IMR-90 (cell line): ENCODE measurements at regions not wholly inside any gene's neighbourhood (a gene's known extent, or its start where the extent isn't known, plus 50 kb on each side); places are given as distances from the start of the nearest gene placed in this dataset.
A peak's percentile ranks its signal among the peaks of the same experiment; 100 is the strongest.

Experiments used
- ATAC-seq: fragments of 200-7000 bp; cut with Tn5 transposase; 2 replicates; pipeline ENCODE4 v1.9.1; 2020; ENCODE audit warnings: low read depth, mild to moderate bottlenecking, moderate library complexity
- BruUV-seq: library from RNA; stranded (reverse); fragments of 400-500 nt; replicated peaks from 2 replicates; lab custom pipeline; 2021; lab: Mats Ljungman, UMichigan
- CTCF ChIA-PET: fragments of 300-600 bp; formaldehyde crosslinking; extraction: SDS; loops from one replicate; lab custom pipeline; 2021; ENCODE audit warnings: antibody characterized with exemption; lab: Yijun Ruan, JAX
- POLR2A ChIA-PET: fragments of 300-600 bp; sonication (Branson Sonifier 250); formaldehyde crosslinking; loops from one replicate; lab custom pipeline; 2022; ENCODE audit warnings: antibody characterized with exemption; ENCODE audit not compliant: unreplicated experiment; lab: Charles Lee
- DNase-seq: peaks from one replicate; pipeline ENCODE4 v3.0.0; 2013
- H2AFZ ChIP-seq: replicated peaks from 2 replicates; pipeline ENCODE3; 2013; ENCODE audit warnings: low read length, mild to moderate bottlenecking; ENCODE audit not compliant: poor library complexity
- H2AK5ac ChIP-seq: 2 replicates; pipeline ENCODE4 v1.6.1; 2013; ENCODE audit warnings: low read depth, low read length, inconsistent platforms
- H2AK9ac ChIP-seq: replicated peaks from 2 replicates; pipeline ENCODE3; 2013; ENCODE audit warnings: mild to moderate bottlenecking, low read depth, low read length, moderate library complexity; ENCODE audit not compliant: poor library complexity
- H2BK120ac ChIP-seq: 2 replicates; pipeline ENCODE4 v1.6.1; 2013; ENCODE audit warnings: low read depth, low read length, inconsistent platforms
- H2BK15ac ChIP-seq: 3 replicates; pipeline ENCODE4 v1.6.1; 2013; ENCODE audit warnings: low read depth, low read length, inconsistent platforms
- H2BK20ac ChIP-seq: 2 replicates; pipeline ENCODE4 v1.6.1; 2013; ENCODE audit warnings: low read depth, mild to moderate bottlenecking, inconsistent platforms, low read length, moderate library complexity
- H2BK5ac ChIP-seq: 2 replicates; pipeline ENCODE4 v1.6.1; 2013; ENCODE audit warnings: mild to moderate bottlenecking, low read depth, low read length, inconsistent platforms; ENCODE audit not compliant: poor library complexity, severe bottlenecking
- H3K14ac ChIP-seq: replicated peaks from 2 replicates; pipeline ENCODE4 v1.6.1; 2013; ENCODE audit warnings: low read depth, low read length, inconsistent platforms
- H3K18ac ChIP-seq: 2 replicates; pipeline ENCODE4 v1.6.1; 2013; ENCODE audit warnings: low read depth, low read length, control low read depth
- H3K23ac ChIP-seq: 2 replicates; pipeline ENCODE4 v1.6.1; 2013; ENCODE audit warnings: low read depth, low read length, inconsistent platforms
- H3K27ac ChIP-seq: 2 replicates; pipeline ENCODE4 v1.5.1; 2013; ENCODE audit warnings: mild to moderate bottlenecking, control low read depth, low read length; ENCODE audit not compliant: insufficient read depth
- H3K27me3 ChIP-seq: 2 replicates; pipeline ENCODE4 v1.6.1; 2013; ENCODE audit warnings: low read length; ENCODE audit not compliant: control insufficient read depth, insufficient read depth
- H3K36me3 ChIP-seq: 2 replicates; pipeline ENCODE4 v1.6.1; 2013; ENCODE audit warnings: low read length, mixed read lengths; ENCODE audit not compliant: control insufficient read depth, insufficient read depth
- H3K4ac ChIP-seq: 2 replicates; pipeline ENCODE4 v1.6.1; 2013; ENCODE audit warnings: low read depth, low read length, inconsistent platforms
- H3K4me1 ChIP-seq: 2 replicates; pipeline ENCODE4 v1.6.1; 2013; ENCODE audit warnings: low read length, mixed read lengths; ENCODE audit not compliant: control insufficient read depth, insufficient read depth
- H3K4me2 ChIP-seq: 2 replicates; pipeline ENCODE4 v1.6.1; 2013; ENCODE audit warnings: low read depth, mild to moderate bottlenecking, control low read depth, low read length, moderate library complexity
- H3K4me3 ChIP-seq: 2 replicates; pipeline ENCODE4 v1.5.1; 2013; ENCODE audit warnings: low read depth, mild to moderate bottlenecking, control low read depth, low read length, moderate library complexity; ENCODE audit not compliant: insufficient read depth
- H3K56ac ChIP-seq: 2 replicates; pipeline ENCODE4 v1.6.1; 2013; ENCODE audit warnings: low read length, inconsistent platforms; ENCODE audit not compliant: insufficient read depth; ENCODE audit errors: extremely low read depth
- H3K79me1 ChIP-seq, 2 experiments: 2 replicates each; pipeline ENCODE4 v1.6.1; 2013; ENCODE audit warnings: low read length in 2 of 2, inconsistent platforms in 1 of 2, low read depth in 1 of 2
- H3K9ac ChIP-seq: 2 replicates; pipeline ENCODE4 v1.6.1; 2013; ENCODE audit warnings: low read depth, low read length, control low read depth
- H3K9me1 ChIP-seq: 2 replicates; pipeline ENCODE4 v1.6.1; 2013; ENCODE audit warnings: low read length, inconsistent platforms; ENCODE audit not compliant: insufficient read depth
- H3K9me3 ChIP-seq: 2 replicates; pipeline ENCODE4 v1.6.1; 2013; ENCODE audit warnings: low read length; ENCODE audit not compliant: control insufficient read depth, insufficient read depth
- H4K20me1 ChIP-seq: 2 replicates; pipeline ENCODE4 v1.6.1; 2013; ENCODE audit warnings: low read length, inconsistent platforms; ENCODE audit not compliant: insufficient read depth
- H4K5ac ChIP-seq: 2 replicates; pipeline ENCODE4 v1.6.1; 2013; ENCODE audit warnings: mild to moderate bottlenecking, low read depth, low read length, control low read depth
- H4K8ac ChIP-seq, 2 experiments: 2 replicates each; pipeline ENCODE4 v1.6.1; 2013; ENCODE audit warnings: low read depth in 2 of 2, low read length in 2 of 2, control low read depth in 1 of 2, inconsistent platforms in 1 of 2
- H4K91ac ChIP-seq: 2 replicates; pipeline ENCODE4 v1.6.1; 2013; ENCODE audit warnings: low read depth, low read length, inconsistent platforms; ENCODE audit not compliant: insufficient read depth
- BHLHE40 ChIP-seq: fragments of 150-350 bp; IDR thresholded peaks from 2 replicates; pipeline ENCODE4 v1.6.1; 2016; ENCODE audit warnings: mild to moderate bottlenecking, low read depth, low read length
- CHD1 ChIP-seq: IDR thresholded peaks from 2 replicates; pipeline ENCODE4 v1.6.1; 2012; ENCODE audit warnings: low read depth, low read length, improper control_type of control experiment
- POLR2A ChIP-seq: IDR thresholded peaks from 2 replicates; pipeline ENCODE4 v1.6.1; 2012; ENCODE audit warnings: mild to moderate bottlenecking, low read depth, low read length
- RCOR1 ChIP-seq: IDR thresholded peaks from 2 replicates; pipeline ENCODE4 v1.6.1; 2012; ENCODE audit warnings: mild to moderate bottlenecking, low read length, improper control_type of control experiment; ENCODE audit not compliant: insufficient replicate concordance
- RFX5 ChIP-seq: IDR thresholded peaks from 2 replicates; pipeline ENCODE4 v1.8.0; 2012; ENCODE audit warnings: low read depth, mild to moderate bottlenecking, low read length, moderate library complexity
- SMC3 ChIP-seq: fragments of 150-350 bp; IDR thresholded peaks from 2 replicates; pipeline ENCODE4 v1.6.1; 2016; ENCODE audit warnings: low read depth, mild to moderate bottlenecking, antibody characterized with exemption, low read length, moderate library complexity
- WGBS, 2 experiments: methylation state at CpG; one replicate each; pipeline versions ENCODE4 v1.1.5 to v1.1.7; 2013; ENCODE audit warnings: missing lambda C conversion rate in 2 of 2; ENCODE audit not compliant: insufficient read length in 1 of 2; ENCODE audit errors: extremely low coverage in 2 of 2; 5-methylcytosine and 5-hydroxymethylcytosine counted together
- dilution Hi-C: fragments of 300-500 bp; cut with HindIII; formaldehyde crosslinking; loops from one replicate; pipeline ENCODE4 v1.14.3; 2018; ENCODE audit warnings: low sequenced_read_pairs; ENCODE audit not compliant: unreplicated experiment
- in situ Hi-C: fragments of 300-500 bp; cut with MboI; formaldehyde crosslinking; loops from 3 replicates; pipeline ENCODE4 v1.14.3; 2019; ENCODE audit warnings: low sequenced_read_pairs, inconsistent platforms, mixed read lengths
- intact Hi-C: fragments of 100-400 bp; cut with micrococcal nuclease; formaldehyde crosslinking; loops from 2 replicates; pipeline ENCODE4 v1.10.0; 2022
- TF ChIP-seq, protein P1 (sequence below): fragments of 150-350 bp; IDR thresholded peaks from 2 replicates; pipeline ENCODE4 v1.6.1; 2017; ENCODE audit warnings: mild to moderate bottlenecking, antibody characterized with exemption, low read length, low read depth

DNA sequence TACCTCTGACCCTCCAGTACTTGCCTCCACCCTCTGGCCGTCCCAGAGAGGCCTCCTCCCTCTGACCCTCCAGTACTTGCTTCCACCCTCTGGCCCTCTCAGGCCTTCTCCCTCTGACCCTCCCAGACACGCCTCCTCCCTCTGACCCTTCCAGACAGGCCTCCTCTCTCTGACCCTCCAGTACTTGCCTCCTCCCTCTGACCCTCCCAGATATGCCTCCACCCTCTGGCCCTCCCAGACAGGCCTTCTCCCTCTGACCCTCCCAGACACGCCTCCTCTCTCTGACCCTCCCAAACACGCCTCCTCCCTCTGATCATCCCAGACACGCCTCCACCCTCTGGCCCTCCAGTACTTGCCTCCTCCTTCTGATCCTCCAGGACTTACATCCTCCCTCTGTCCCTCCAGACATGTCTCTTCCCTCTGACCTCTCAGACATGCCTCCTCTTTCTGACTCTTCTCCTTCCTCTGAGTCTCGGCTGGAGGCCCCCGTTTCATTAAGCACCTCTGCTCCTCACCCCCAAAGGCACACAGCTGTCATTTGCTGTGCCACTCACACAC, 71.9 kb downstream of the PHETA1 start:
- no peaks in the 10 kb centered on the region for H3K9me3 ChIP-seq

More for the DNA sequence above, 71.9 kb downstream of the PHETA1 start:
- Histone ChIP-seq H3K4me1 (no peaks in the 10 kb centered on the region), H3K27ac (no peak overlapping the region), H3K79me1 (no peaks in the 10 kb centered on the region), H3K4me2 (no peak overlapping the region), H3K18ac (no peak overlapping the region), H3K27me3 (peaks cover 1% of the 10 kb centered on the region; the same call in 1 of the 2 replicates), H2AFZ (peak overlapping the region; percentile 21), H2BK20ac (no peak overlapping the region), H2BK15ac (no peak overlapping the region), H3K9me1 (no peaks in the 10 kb centered on the region), H2BK120ac (no peak overlapping the region), H3K36me3 (no peaks in the 10 kb centered on the region), H3K56ac (no peak overlapping the region), H3K4me3 (no peak overlapping the region), H3K4ac (no peak overlapping the region), H4K91ac (no peak overlapping the region), H4K8ac (no peak overlapping the region), H2BK5ac (no peak overlapping the region), H4K5ac (no peak overlapping the region), H3K23ac (no peak overlapping the region), H3K9ac (no peak overlapping the region), H4K20me1 (no peaks in the 10 kb centered on the region), H2AK9ac (no peak overlapping the region), H2AK5ac (no peak overlapping the region), H3K14ac (no peak overlapping the region)
- TF ChIP-seq, protein P1, sequence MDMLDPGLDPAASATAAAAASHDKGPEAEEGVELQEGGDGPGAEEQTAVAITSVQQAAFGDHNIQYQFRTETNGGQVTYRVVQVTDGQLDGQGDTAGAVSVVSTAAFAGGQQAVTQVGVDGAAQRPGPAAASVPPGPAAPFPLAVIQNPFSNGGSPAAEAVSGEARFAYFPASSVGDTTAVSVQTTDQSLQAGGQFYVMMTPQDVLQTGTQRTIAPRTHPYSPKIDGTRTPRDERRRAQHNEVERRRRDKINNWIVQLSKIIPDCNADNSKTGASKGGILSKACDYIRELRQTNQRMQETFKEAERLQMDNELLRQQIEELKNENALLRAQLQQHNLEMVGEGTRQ: no peak
- no peak for TF ChIP-seq POLR2A
- TF ChIP-seq SMC3: no peak
- TF ChIP-seq CHD1: no peak
- no peak for TF ChIP-seq RFX5
- TF ChIP-seq RCOR1: no peak
- TF ChIP-seq BHLHE40: no peak
- no TSS peak for BruUV-seq
- 54% methylated on average over 5 of the region's 7 CpGs; no CpG with 5 or more reads in 1 of the 2 experiments for WGBS, 2 experiments
- dilution Hi-C loops (no loop called here), intact Hi-C loops (loop anchor here (5.0 kb wide), 1 partner anchor 400 kb away; no protein-coding TSS in a partner anchor), in situ Hi-C loops (no loop called here)
- ATAC-seq (no peak), DNase-seq (no peak)
- CTCF ChIA-PET: no interaction called here
- POLR2A ChIA-PET: no interaction called here
